GM18507 (cell line): ENCODE measurements at regions not wholly inside any gene's neighbourhood (a gene's known extent, or its start where the extent isn't known, plus 50 kb on each side); places are given as distances from the start of the nearest gene placed in this dataset.
A peak's percentile ranks its signal among the peaks of the same experiment; 100 is the strongest.

Source experiments
- DNase-seq: peaks from one replicate; pipeline ENCODE4 v3.0.0; 2011; ENCODE audit warnings: low read depth; ENCODE audit not compliant: insufficient read length; ENCODE audit errors: extremely low spot score
- FAIRE-seq: peaks from 2 replicates; lab custom pipeline; 2011; peaks lifted over from hg19 to GRCh38; lab: Jason Lieb, UNC

GRCh38 chr10:56633876-56634452 is 272.9 kb upstream of the ZWINT start:
- FAIRE-seq (peak; percentile 95), DNase-seq (no peak)

- DNase-seq (no peak), FAIRE-seq (no peak)
Observed at GRCh38 chr10:56632537-56632936, 271.5 kb upstream of the ZWINT start.

- FAIRE-seq (peak; percentile 71), DNase-seq (no peak)
Observed at GRCh38 chr10:56624082-56624481, 263.0 kb upstream of the ZWINT start.

- DNase-seq (no peak), FAIRE-seq (peak; percentile 70)
Observed at GRCh38 chr10:56623064-56623463, 262.0 kb upstream of the ZWINT start.

- DNase-seq (no peak), FAIRE-seq (peak; percentile 83)
Observed at GRCh38 chr10:56622335-56622973, 261.4 kb upstream of the ZWINT start.

GRCh38 chr10:56606202-56606601 is 245.1 kb upstream of the ZWINT start:
- FAIRE-seq, result no peak
- DNase-seq, result no peak

GRCh38 chr10:56605051-56605450 is 244.0 kb upstream of the ZWINT start:
- FAIRE-seq (no peak), DNase-seq (no peak)

GRCh38 chr10:56604624-56605023 is 243.6 kb upstream of the ZWINT start:
- no peak for DNase-seq
- no peak for FAIRE-seq

GRCh38 chr10:56599201-56599600 is 238.1 kb upstream of the ZWINT start:
- no peak for DNase-seq
- FAIRE-seq, result no peak

GRCh38 chr10:56596257-56596656 is 235.2 kb upstream of the ZWINT start:
- no peak for DNase-seq
- FAIRE-seq, result no peak

- FAIRE-seq (no peak), DNase-seq (no peak)
Observed at GRCh38 chr10:56593120-56593519, 232.1 kb upstream of the ZWINT start.

GRCh38 chr10:56586461-56586891 is 225.4 kb upstream of the ZWINT start:
- FAIRE-seq, result no peak

GRCh38 chr10:56585447-56586171 is 224.6 kb upstream of the ZWINT start:
- DNase-seq (no peak), FAIRE-seq (no peak)

More at GRCh38 chr10:56586461-56586891, 225.4 kb upstream of the ZWINT start:
- DNase-seq, result no peak

GRCh38 chr10:56583316-56583715 is 222.3 kb upstream of the ZWINT start:
- FAIRE-seq (no peak), DNase-seq (no peak)

- DNase-seq (no peak), FAIRE-seq (no peak)
Observed at GRCh38 chr10:56567580-56567979, 206.5 kb upstream of the ZWINT start.

GRCh38 chr10:56561336-56561735 is 200.3 kb upstream of the ZWINT start:
- no peak for DNase-seq
- no peak for FAIRE-seq

GRCh38 chr10:56551037-56551436 is 190.0 kb upstream of the ZWINT start:
- FAIRE-seq, result no peak

GRCh38 chr10:56547163-56547562 is 186.1 kb upstream of the ZWINT start:
- no peak for DNase-seq
- FAIRE-seq, result no peak

More at GRCh38 chr10:56551037-56551436, 190.0 kb upstream of the ZWINT start:
- DNase-seq, result no peak

GRCh38 chr10:56537984-56538383 is 176.9 kb upstream of the ZWINT start:
- no peak for DNase-seq
- FAIRE-seq, result no peak

- no peak for DNase-seq
- FAIRE-seq, result no peak
Observed at GRCh38 chr10:56522166-56522565, 161.1 kb upstream of the ZWINT start.

- DNase-seq (no peak), FAIRE-seq (no peak)
Observed at GRCh38 chr10:56508562-56508961, 147.5 kb upstream of the ZWINT start.
